ENCODE measurements at regions not wholly inside any gene's neighbourhood (a gene's known extent, or its start where the extent isn't known, plus 50 kb on each side); places are given as distances from the start of the nearest gene placed in this dataset.
"Not testable (repeated sequence)": the region's sequence is repeated elsewhere in the genome, so short reads cannot be mapped to it uniquely, and the experiment has no call there.

DNA sequence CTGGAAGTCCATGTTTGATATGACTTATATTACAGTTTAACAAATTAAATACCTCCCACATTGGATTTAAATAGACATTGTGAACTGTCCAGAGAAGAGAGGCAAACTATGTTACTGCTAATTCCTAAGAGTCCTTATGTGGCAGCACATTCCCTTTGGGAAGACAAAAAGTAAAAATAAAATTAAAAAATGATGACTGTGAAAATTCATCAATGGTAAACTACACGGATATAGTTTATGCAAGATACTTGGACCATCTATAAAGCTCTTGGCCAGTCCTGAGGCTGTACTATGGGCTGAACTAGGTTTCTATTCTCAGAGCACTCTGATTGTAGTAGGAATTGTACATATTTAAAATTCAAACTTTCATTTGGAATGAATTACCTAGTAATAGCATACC lies 206.4 kb downstream of the LRRK2 start:
- no peak for DNase-seq

- DNase-seq = no peak
These were observed 210.5 kb downstream of the LRRK2 start for GRCh38 chr12:40435251-40435650.

DNA sequence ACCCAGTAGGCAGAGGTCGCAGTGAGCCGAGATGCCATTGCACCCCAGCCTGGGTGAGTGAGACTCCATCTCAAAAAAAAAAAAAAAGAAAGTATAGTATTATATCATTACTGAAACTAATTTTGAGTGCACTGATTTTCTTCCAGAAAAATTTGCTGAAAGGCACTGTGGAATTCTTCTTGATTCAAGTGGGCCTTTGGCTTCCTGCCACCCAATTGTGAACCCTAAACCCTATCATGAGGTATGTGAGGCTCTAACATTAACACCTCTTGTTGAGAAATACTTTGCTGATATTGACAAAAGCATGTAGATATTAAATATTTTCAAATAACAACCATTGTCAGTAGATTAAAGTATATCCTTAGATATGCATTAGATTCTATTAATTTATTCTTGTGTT lies 211.2 kb downstream of the LRRK2 start:
- DNase-seq = no peak

GRCh38 chr12:40436564-40436963 lies 211.8 kb downstream of the LRRK2 start:
- no peak for DNase-seq

GRCh38 chr12:40439771-40440492 lies 215.1 kb downstream of the LRRK2 start:
- DNase-seq = no peak

GRCh38 chr12:40444174-40444573 lies 219.4 kb downstream of the LRRK2 start:
- no peak for DNase-seq

GRCh38 chr12:40446385-40446784 lies 221.6 kb downstream of the LRRK2 start:
- DNase-seq = peak; percentile 3

DNA sequence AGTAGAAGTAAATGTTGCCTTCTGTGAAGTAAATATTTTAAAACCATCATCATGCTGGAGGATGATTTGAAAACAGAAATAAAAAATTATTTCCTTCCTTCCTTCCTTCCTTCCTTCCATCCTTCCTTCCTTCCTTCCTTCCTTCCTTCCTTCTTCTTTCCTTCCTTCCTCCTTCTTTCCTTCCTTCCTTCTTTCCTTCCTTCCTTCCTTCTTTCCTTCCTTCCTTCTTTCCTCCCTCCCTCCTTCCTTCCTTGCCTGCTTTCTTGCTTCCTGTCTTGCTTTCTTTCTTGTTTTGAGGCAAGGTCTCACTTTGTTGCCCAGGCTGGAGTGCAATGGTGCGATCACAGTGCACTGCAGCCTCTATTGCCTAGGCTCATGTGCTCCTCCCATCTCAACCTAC lies 223.7 kb downstream of the LRRK2 start:
- not testable (repeated sequence) for DNase-seq

DNA sequence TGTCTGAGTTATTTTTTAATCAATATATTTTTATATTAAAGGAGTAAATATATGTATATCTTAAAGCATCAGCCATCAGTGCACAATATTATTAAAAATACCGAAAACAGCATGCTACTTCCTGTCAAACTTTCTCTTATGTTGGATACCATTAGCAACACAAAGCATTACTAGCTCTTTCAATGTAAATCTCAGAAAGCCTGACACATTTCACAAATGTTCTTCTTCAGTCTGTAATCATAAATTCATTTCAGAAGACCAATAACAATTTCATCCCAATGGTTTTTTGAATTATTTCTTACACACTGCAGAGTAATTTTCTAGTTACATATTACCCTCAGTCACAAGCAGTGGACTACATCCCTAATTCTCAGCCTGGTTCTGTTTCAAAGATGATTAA lies 226.9 kb downstream of the LRRK2 start:
- DNase-seq = no peak

DNA sequence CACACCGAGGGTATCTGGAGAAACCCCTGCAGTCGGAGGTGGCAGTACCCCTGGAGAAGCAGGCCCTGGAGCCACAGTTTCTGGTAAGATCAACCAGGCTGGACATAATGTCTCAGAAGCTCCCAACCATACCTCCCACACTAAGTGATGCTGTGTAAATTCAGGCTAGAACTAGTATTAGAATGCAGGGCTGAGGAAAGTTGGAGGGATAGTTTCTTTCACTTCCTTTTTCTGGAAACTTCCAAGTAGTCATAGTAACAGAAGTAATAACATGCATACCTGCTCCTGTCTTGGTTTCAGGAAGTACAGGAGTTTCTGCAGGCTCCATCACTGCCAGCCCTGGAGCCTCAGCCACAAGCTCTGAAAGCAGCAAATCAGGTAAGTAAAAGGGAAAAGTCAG lies 228.1 kb upstream of the CNTN1 start:
- DNase-seq = no peak

DNA sequence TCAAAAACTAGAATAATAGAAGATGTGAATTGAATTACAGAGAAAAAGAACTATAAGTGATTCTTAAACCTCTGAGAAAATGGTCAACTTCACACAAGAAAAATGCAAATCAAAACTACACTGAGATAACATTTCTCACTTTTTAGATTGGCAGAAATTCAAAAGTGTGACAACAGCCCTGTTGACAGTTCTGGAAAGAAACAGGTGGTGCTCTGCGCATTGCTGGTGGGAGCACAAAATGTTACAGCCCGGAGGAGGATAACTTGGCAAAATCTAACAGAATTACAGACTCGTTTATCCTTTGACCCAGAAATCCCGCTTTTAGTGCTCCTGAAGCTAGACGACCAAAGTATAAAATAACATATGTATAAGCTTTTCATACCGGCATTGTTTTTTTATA lies 222.5 kb upstream of the CNTN1 start:
- DNase-seq = no peak

GRCh38 chr12:40473962-40474361 lies 218.3 kb upstream of the CNTN1 start:
- no peak for DNase-seq

- no peak for DNase-seq
These were observed 217.6 kb upstream of the CNTN1 start for GRCh38 chr12:40474630-40475029.

GRCh38 chr12:40499856-40500255 lies 192.4 kb upstream of the CNTN1 start:
- no peak for DNase-seq

GRCh38 chr12:40502322-40502721 lies 189.9 kb upstream of the CNTN1 start:
- DNase-seq = no peak

GRCh38 chr12:40505327-40505726 lies 186.9 kb upstream of the CNTN1 start:
- no peak for DNase-seq

- no peak for DNase-seq
These were observed 183.8 kb upstream of the CNTN1 start for GRCh38 chr12:40508421-40508820.

- DNase-seq = no peak
These were observed 180.9 kb upstream of the CNTN1 start for GRCh38 chr12:40511341-40511740.

GRCh38 chr12:40515041-40515816 lies 177.0 kb upstream of the CNTN1 start:
- DNase-seq = no peak

DNA sequence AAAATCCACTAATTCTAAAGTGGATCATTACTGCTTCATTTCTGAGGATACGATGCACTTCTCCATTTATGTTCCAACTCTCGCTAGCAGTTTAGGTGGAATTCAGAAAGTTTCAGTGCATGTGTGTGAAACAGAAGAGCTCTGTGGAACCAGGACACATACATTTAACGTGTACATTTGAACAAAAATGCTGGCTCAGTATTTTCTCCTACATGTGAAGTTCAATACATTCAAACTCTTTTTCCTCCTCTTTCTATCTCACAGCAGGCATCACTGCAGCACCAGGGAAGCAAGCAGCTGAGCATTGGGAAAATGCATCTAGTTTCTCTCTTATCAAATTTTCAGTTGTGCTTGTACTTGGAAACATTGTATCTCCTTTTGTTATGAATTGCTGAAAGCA lies 169.4 kb upstream of the CNTN1 start:
- no peak for DNase-seq

- DNase-seq = no peak
These were observed 167.2 kb upstream of the CNTN1 start for GRCh38 chr12:40525054-40525453.

DNA sequence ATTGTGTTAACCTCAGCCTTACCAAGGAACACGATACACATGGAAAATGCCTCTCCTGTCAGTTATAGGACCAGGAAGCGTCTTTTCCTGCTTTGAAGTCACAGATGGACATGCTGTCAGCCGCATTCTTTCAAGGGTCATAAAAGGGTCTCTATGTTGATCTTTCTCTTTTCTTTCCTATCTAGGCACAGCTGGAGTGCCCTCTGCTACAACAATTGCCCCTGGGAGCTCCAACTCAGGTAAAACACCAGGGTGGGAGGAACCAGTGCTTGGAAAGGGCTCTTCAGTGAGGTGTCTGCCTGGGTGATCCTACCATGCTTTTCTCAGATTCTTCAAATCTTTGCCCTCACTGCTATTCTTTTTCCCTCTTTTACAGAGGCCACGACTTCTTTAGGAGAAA lies 157.4 kb upstream of the CNTN1 start:
- DNase-seq = no peak

DNA sequence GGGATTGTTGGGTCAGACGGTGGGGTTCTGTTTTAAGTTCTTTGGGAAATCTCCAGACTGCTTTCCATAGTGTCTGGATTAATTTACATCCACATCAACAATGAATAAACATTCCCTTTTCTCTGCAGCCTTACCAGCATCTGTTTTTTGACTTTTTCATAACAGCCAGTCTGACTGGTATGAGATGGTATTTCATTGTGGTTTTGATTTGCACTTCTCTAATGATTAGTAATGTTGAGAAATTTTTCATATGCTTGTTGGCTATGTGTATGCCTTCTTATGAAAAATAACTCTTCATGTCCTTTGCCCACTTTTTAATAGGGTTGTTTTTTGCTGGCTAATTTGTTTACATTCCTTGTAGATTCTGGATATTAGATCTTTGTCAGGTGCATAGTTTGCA lies 140.8 kb upstream of the CNTN1 start:
- DNase-seq = no peak

DNA sequence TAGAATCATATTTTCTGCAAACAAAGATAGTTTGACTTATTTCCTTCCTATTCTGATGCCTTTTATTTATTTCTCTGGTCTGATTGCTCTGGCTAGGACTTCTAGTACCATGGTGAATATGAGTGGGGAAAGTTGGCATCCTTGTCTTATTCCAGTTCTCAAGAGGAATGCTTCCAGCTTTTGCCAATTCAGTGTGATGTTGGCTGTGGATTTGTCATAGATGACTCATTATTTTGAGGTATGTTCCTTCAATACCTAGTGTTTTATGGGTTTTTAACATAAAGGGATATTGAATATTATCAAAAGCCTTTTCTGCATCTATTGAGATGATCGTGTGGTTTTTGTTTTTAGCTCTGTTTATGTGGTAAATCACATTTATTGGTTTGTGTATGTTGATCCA lies 139.4 kb upstream of the CNTN1 start:
- no peak for DNase-seq
